GM18867 (cell line): ENCODE measurements at regions not wholly inside any gene's neighbourhood (a gene's known extent, or its start where the extent isn't known, plus 50 kb on each side); places are given as distances from the start of the nearest gene placed in this dataset.

Experiments
- ATAC-seq: cut with Tn5 transposase; IDR thresholded peaks from one replicate; pipeline ENCODE4 v1.9.1; 2021; ENCODE audit warnings: mild to moderate bottlenecking, moderate library complexity; ENCODE audit not compliant: unreplicated experiment

GRCh38 chr5:152855441-152855840, 450.4 kb upstream of the NMUR2 start:
- ATAC-seq = no peak

- ATAC-seq = no peak
These were observed 456.2 kb upstream of the NMUR2 start for GRCh38 chr5:152861231-152861630.

GRCh38 chr5:152864447-152864846, 459.4 kb upstream of the NMUR2 start:
- no peak for ATAC-seq

GRCh38 chr5:152864991-152865390, 459.9 kb upstream of the NMUR2 start:
- ATAC-seq = no peak

- ATAC-seq = no peak
These were observed 464.9 kb upstream of the NMUR2 start for GRCh38 chr5:152869971-152870370.

GRCh38 chr5:152882621-152883020, 477.5 kb upstream of the NMUR2 start:
- ATAC-seq = no peak

GRCh38 chr5:152883066-152883775, 478.1 kb upstream of the NMUR2 start:
- no peak for ATAC-seq

- ATAC-seq = no peak
These were observed 478.9 kb upstream of the NMUR2 start for GRCh38 chr5:152884006-152884405.

GRCh38 chr5:152900332-152900731, 495.3 kb upstream of the NMUR2 start:
- no peak for ATAC-seq

- no peak for ATAC-seq
These were observed 496.7 kb upstream of the NMUR2 start for GRCh38 chr5:152901754-152902153.

GRCh38 chr5:152905286-152905685, 500.2 kb upstream of the NMUR2 start:
- no peak for ATAC-seq

- no peak for ATAC-seq
These were observed 502.6 kb upstream of the NMUR2 start for GRCh38 chr5:152907488-152908245.

GRCh38 chr5:152912924-152913323, 507.8 kb upstream of the NMUR2 start:
- ATAC-seq = no peak

GRCh38 chr5:152932621-152933020, 527.5 kb upstream of the NMUR2 start:
- ATAC-seq = no peak

GRCh38 chr5:152933056-152933455, 528.0 kb upstream of the NMUR2 start:
- no peak for ATAC-seq

GRCh38 chr5:152938630-152939029, 533.6 kb upstream of the NMUR2 start:
- ATAC-seq = no peak

- no peak for ATAC-seq
These were observed 537.7 kb upstream of the NMUR2 start for GRCh38 chr5:152942633-152943336.

- no peak for ATAC-seq
These were observed 536.5 kb upstream of the GRIA1 start for GRCh38 chr5:152953788-152954483.

GRCh38 chr5:152956943-152957613, 533.4 kb upstream of the GRIA1 start:
- ATAC-seq = no peak

GRCh38 chr5:152978141-152978835, 512.2 kb upstream of the GRIA1 start:
- no peak for ATAC-seq
